GM19025 (cell line): ENCODE measurements at regions not wholly inside any gene's neighbourhood (a gene's known extent, or its start where the extent isn't known, plus 50 kb on each side); places are given as distances from the start of the nearest gene placed in this dataset.

ENCODE experiments used
- ATAC-seq: cut with Tn5 transposase; IDR thresholded peaks from one replicate; pipeline ENCODE4 v1.9.1; 2021; ENCODE audit warnings: mild to moderate bottlenecking, low read depth, moderate library complexity; ENCODE audit not compliant: unreplicated experiment

DNA sequence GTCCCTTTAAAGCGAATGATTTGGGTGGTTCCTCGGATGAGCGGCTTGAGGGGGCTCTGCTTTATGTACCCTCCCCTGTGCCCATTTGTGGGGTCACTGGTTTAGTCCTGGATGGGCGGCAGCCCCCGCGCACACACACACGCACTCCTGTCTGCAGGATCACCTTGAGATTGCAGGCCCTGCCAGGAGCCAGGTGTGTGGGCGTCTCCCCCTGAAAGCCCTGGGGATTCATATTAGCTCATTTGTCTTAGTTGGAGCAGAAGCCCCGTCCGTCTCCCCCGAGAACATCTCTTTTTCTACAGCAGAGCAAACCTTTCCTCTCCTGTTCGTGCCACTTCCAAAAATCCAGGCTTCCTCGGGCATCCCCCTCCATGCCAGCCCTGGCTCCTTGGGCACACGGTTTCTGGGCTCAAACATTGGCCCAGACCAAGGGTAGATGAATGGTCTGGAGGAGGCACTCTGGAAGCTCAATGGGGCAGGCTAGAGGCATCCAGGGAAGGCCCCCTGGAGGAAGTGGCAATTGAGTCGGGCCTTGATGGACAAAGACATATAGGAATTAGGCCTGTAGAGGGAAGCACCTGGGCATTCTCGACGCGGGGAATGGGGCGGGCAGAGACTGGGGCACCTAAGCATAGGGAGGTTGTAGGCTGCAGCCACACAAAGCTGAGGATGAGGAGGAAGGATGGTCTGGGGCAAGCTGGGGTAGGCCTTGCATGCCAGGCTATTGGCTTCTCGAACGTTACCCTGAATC, 218.5 kb upstream of the GSE1 start:
- ATAC-seq = no peak

DNA sequence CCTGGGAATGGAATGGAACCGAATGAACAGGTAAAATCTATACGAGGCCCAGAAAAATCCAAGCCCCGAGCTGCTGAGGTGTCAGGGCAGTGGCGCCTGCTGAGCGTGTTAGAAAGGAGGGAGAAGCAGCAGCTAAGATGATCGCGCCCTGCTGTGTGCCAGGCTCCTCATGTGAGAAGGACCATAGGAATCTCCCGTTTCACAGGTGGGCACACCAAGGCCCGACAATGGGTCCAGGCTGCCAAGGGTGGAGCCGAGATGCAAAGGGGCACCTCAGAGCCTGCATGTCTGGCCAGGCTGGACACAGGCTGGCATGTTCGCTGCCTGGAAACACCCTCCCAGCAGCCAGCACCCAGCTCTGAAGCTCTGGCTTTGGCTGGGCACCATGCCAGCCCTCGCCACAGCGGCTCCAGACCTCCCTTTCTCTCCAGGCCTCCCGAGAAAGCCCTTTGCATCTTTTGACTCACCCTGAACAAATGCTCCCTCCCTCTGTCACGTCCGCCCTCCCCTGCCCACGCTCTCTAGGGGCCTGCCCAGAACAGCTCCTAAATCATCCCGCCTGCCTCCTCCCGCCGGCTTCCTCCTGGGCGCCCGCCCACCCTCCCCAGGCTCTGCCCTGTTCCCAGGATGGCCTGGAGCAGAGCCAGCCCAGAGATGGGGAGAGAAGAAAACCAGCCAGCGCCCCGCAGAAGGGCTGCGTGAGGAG, 217.8 kb upstream of the GSE1 start:
- ATAC-seq = no peak

DNA sequence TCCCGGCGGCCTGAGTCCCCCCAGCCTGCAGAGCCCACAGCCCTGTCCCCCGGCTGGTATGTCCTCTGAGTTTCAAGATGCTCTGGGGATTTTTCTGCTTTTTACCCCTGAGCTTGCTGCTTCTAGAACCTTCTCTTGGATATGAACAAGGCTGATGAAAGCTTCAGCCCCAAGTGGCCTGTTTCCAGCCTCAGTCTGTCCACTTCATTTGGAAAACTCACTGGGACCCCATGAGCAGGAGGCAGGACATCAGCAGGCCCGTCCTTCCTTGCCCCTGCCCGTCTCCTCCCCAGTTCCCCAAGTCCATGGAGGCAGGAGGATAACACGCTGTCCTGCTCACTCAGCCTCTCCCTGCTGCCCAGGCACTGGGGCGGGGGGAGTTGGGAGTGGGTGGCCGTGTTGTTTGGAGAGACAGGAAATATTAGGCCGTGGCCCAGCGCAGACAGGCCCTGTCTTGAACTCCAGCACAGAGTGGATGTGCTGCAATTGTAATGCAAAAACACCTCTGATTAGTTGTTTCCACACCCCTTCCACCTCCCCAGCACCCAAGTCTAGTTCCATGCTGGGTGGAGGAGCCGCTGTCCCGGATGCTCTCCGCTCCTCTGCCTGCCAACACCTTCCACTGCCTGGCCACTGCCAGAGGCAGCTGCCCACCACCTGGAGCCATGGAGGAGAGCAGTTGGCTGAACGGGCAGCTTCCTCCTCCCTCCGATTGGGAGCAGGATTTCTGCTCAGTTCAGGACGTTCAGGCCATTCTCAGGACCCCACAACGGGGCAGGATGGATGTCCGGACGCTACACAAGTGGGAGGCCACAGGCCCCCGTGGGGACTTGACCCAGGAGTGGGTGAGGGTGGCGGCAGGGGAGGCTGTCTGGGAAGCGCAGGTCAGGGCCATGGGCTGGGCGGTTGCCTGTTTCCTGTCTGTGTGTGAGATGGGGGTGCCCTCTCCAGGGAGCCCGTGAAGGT, 216.9 kb upstream of the GSE1 start:
- no peak for ATAC-seq

DNA sequence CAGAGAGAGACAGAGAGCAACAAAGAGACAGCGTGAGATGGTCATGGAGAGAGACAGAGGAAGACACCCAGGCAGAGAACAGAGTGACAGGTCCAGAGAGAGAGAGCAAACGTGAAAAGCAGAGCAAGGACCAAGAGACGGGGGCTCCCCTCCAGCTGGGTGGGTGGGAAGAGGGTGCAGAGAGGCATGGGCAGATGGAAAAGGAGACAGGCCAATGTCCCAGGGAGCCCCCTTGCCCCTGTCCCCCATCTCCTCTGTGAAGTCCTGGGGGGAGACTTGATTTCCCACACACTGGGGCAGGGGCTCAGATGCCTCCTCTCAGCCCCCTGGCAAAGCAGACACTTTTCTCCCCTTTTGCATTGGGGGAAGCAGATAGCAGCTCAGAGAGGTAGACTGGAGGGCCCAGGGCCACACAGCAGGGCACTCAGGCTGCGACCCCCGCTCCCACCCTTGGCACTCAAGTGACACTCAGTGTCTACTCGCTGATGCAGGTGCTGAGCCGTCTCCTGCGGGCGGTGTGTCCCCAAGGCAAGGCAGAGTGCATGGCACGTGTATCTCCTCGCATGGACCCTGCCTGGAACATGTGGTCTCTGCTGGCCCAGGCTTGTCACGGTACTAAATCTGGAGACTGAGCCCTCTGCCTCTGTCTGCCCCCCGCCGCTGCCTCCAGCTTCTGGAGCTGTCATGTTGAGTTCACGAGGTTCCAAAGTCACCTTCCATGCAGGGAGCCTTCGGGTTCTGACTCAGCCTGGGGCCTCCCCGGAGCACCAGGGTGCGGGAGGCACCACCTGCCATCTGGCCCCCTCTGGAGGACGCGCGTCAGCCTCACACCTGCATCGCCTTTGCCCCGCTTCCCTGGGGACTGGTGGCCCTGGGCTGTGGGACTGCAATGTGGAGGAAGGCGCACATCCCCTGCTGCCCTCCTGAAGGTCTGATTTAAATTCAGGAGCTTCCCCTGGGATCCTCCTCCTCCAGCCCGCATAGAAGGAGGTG, 215.9 kb upstream of the GSE1 start:
- ATAC-seq = no peak

DNA sequence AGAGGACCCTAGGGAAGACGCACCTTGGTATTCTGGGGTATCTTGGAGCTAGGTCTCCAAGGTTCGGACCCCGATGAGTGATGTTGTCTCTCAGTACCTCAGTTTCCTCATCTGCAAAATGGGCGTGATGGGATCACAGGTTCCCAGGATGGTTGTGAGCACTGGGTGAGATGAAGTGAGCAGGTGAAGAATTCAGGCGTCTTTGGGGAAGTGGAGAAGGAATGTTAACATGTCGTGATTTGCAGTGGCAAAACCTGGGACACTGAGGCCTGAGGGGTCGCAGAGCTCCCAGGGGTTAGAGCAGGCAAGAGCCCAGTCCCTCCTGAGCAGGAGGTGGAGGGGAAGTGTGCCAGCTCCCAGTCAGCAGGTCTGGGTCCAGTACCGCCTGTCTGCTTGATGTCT, 215.1 kb upstream of the GSE1 start:
- no peak for ATAC-seq

DNA sequence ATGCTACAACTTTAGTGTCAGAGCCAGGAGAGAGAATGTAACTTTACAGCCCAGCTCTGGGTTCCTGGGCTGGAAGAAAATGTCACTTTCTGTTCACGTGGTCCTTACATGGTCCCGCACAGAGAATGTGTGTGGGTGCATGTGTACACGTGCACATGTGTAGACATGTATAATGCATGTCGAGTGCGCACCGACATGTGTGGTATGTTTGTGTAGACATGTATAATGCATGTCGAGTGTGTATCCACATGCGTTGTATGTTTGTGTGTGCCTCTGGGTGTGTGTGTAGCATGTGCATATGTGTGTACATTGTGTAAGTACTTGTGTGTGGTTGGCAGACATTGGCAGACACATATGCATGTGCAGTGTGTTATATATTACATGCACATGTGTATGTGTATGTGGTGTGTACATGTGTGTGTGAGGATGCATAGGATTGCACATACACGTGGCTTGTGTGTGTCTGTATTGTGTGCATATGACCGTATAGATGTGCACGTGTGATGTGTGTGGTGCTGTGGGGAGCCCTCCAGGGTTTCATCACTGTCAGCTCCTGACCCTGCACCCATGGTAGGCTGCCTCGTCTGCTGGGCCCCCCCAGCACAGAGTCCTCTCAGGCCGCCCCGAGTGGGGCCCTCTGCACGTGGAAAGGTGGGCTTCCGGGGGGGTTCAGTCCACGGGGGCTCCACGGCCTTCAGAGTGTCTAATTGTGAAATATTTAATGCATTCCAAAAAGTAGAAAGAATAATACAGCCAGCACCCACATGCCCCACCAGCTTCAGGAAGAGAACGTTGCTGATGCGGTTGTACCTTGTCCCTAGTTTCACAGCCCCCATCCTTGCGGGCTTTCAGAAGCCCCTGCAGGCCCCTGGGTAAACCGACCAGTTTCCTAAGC, 214.2 kb upstream of the GSE1 start:
- ATAC-seq = no peak

DNA sequence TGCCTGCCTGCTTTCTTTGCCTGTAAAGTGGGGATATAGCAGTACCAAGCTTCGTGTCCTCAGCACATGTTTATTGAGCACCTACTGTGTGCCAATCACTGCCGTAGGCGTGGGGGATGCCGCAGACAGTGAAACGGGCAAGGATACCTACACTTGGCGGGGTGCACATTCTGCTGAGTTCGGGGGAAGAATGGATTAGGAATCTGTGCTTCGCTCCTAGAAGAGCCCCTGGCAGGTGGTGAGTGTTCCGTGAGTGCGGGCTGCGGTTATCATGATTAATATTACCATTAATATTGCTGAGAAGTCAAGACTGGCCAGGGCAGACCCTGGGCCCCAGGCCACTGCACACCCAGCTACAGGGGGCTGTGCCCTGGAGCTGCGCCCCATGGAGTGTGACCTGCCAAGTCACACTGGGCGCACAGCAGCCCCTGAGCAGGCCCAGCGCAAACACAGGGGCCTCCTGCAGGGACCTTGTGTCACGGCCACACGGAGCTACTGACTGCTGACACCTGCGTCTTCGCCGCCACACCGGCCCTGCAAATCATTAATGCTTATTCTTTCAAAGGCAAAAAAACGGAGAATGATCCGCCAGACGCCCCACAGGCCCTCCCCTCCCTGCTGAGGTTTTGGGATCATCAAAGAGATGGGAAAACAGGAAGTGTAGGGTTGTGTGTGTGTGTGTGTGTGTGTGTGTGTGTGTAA, 213.4 kb upstream of the GSE1 start:
- no peak for ATAC-seq

DNA sequence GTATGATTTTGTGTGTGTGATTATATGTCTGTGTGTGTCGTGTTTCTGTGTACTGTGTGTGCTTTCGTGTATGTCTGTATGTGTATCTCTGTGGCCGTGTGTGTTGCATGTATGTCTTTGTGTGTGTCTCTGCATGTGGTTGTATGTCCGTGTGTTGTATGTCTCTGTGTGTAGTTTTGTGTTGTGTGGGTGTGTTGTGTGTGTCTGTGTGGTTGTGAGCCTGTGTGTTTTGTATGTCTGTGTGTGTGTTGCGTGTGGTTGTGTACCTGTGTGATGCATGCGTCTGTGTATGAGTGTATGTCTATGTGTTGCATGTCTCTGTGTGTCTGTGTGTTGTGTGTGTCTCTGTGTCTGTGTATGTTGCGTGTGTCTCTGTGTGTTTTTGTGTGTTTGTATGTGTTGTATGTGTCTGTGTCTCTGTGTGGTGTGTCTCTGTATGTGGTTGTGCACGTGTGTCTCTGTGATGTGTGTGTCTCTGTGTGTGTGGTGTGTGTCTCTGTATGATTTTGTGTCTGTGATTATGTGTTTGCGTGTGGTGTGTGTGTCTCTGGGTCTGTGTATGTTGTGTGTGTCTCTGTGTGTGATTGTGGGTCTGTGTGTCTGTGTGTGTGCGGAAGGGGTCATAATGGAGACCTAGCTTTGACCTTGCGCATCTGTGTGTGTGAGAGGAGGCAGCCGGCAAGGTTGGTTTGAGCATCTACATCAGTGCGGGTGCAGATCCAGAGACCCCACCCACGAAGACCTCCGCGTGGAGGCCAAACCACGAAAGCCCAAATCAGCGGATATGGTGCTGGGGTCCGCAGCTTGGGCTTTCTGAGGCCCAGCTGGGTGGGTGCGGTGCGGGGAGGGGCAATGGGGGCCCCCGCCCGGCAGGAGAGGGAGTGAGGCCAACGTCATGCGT, 212.6 kb upstream of the GSE1 start:
- no peak for ATAC-seq

DNA sequence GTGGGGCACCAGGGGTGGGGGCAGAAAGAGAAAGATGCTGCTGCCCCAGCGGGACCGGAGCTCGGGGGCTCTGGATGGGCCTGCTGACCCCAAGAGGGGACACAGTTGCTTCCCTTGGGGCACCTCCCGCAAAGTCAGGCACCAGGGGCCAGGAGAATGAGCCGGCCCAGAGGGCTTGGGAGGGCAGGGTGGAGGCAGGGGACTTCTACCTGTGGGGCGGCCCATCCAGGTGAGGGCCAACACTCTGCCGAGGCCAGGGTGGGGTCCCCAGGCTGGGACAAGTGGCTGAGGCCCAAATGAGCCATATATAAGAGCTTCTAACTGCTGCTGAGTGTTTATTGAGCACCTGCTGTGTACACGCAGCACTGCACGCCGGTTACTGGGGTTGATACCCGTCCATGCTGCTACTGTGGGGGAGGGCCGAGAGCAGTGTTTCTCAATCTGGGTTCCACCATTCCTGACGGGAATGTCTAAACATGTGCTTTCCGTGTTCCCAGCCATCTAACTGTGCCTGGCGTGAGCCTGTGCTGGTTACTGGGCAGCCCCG, 211.7 kb upstream of the GSE1 start:
- no peak for ATAC-seq

DNA sequence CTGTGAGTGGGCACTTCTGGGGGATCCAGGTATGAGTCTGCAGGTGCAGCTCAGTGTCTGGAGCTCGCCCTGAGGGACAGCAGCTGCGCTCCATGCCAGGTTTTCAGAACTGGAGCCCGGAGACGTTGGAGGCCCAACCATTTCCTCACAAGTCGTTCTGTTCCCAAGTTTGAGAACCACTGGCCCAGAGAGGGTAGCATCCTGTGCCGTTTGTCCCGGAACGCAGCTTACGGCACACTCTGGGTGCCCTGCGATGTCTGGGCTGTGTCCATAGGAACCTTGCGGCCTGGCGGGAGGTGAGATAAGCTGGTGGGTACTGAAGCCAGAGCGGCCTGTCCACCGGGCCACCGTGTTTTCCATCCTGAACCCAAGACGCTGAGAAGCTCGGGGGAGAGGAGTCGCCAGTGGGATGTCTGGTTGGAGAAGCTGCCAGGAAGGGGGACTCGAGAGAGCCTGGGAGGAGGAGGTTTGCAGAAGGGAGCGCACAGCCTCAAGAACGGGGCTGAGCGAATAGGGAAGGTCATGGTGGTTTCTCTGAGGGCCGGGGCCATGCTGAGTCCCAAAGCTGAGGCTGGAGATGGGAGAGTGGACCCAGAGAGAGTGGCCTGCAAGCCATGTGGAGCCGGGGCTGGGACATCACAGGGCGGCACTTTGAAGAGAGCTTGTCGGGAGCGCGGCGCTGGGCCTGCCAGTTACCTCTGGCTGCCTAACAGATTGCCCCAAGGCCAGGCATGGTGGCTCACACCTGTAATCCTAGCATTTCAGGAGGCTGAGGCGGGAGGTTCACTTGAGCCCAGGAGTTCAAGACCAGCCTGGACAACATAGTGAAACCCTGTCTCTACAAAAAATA, 211.0 kb upstream of the GSE1 start:
- no peak for ATAC-seq

DNA sequence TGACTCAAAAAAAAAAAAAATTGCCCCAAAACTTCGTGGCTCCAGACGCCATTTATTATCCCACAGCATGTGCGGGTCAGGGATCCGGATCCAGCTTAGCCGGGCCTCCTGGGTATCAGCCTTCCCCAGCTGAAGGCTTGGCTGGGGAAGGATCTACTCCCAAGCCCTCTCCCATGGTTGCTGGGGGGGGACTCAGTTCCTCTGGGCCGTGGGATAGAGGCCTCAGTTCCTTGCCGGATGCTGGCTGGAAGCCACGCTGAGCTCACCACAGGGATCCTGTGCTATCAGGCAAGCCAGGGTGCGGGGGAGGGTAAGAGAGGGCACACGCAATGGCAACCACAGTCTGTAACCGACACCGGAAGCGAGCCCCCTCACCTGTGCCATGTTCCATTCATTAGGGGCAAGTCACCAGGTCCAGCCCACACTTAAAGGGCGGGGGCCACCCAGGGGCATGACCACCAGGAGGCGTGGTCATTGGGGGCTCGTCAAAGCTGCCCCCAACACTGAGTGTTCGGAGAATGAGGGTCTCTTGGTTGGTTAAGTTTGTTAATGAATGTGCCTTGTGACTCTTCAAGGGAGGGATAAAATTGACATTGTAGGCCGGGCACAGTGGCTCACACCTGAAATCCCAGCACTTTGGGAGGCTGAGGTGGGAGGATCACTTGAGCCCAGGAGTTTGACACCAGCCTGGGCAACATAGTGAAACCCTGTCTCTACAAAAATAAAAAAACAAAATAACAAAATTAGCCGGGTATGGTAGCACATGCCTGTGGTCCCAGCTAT, 210.0 kb upstream of the GSE1 start:
- ATAC-seq = no peak

DNA sequence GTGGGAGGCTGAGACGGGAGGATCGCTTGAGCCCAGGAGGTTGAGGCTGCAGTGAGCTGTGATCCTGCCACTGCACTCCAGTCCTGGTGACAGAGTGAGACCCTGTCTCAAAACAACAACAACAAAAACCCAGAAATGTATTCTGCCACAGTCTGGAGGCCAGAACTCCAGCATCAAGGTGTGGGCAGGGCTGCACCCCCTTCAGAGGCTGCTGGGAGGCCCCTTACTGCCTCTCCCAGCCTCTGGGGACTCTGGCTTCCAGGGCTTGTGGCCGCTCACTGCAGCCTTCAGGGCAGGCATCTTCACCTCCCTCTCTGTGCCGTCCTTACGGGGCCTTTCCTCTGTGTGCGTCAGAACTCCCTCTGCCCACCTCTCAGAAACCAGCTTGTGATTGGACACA, 209.4 kb upstream of the GSE1 start:
- ATAC-seq = no peak

DNA sequence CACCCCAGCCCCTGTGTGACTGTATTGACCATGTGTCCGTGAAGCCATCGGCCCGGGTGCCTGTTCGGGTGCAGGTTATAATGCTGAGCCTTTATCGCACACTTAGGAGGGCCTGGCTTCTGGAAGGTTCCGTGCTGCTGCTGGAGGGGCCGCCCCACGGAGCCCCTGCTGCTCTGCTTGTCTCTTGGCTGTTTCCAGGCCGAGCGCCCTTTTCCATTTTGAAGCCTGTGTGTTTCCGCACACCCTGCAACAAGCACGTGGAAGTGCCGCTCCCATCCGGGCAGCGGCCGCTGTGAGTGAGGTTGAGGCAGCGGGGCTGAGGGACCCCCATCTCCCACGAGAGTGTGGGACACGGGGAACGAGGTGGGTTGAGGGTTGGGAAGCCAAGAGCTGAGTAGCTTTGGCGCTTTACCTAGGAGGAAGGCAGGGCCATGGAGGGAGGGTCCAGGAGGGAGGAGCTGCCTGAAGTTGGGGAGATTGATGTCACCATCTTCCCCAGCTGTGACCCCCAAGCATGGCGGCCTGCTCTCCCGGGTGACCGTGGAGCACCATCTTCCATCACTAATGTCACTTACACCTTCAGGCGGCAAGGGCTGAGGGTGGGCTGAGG, 200.1 kb upstream of the GSE1 start:
- no peak for ATAC-seq

DNA sequence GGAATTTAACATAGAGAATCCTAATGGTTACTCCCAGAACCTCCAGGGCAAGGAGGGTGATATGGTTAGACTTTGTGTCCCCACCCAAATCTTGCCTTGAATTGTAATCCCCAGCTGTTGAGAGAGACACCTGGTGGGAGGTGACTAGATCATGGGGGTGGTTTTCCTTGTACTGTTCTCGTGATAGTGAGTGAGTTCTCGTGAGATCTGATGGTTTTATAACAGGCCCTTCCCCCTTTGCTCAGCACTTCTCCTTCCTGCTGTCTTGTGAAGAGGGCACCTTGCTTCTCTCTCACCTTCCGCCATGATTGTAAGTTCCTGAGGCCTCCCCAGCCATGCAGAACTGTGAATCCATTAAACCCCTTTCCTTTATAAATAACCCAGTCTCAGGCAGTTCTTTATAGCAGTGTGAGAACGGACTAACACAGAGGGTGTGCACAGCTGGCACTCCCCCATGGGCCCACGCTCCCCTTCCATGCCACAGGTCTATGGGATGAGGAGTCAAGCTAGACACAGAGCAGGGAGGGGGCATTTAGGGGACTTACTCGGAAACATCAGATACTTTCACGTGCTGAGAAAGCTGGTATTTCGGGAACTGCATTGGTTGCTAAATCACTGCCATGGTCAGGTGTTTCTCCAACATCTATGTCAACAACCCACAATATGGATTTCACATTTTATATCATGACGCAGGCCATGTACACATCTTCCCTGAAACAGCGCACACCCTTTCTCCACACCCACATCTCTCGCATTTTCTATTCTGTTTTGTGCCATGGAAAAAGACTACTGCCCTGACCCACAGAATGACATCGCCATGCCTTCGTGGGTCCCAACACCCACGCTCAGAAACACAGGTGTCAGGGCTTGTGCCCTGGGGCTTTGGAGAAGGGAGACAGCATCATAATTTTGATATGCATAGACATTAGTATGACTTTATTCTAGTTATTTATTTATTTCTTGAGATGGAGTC, 199.1 kb upstream of the GSE1 start:
- ATAC-seq = no peak
